Chondrocyte (in vitro differentiated cells): ENCODE measurements at regions not wholly inside any gene's neighbourhood (a gene's known extent, or its start where the extent isn't known, plus 50 kb on each side); places are given as distances from the start of the nearest gene placed in this dataset.
A peak's percentile ranks its signal among the peaks of the same experiment; 100 is the strongest.

Source experiments
- DNase-seq: peaks from one replicate; pipeline ENCODE4 v3.0.0; 2021; ENCODE audit warnings: mixed read lengths, low spot score
- H3K27ac Mint-ChIP-seq: one replicate; pipeline ENCODE4 v1.8.0; 2021; ENCODE audit warnings: mild to moderate bottlenecking, moderate library complexity, mixed read lengths; ENCODE audit not compliant: unreplicated experiment
- H3K27me3 Mint-ChIP-seq: 2 replicates; pipeline ENCODE4 v1.8.0; 2021; ENCODE audit warnings: low read depth, mixed read lengths
- H3K36me3 Mint-ChIP-seq: 2 replicates; pipeline ENCODE4 v1.8.0; 2021; ENCODE audit warnings: low read depth, mixed read lengths
- H3K4me1 Mint-ChIP-seq: 2 replicates; pipeline ENCODE4 v1.8.0; 2021; ENCODE audit warnings: low read depth, mild to moderate bottlenecking, mixed read lengths
- H3K4me3 Mint-ChIP-seq: one replicate; pipeline ENCODE4 v1.8.0; 2021; ENCODE audit warnings: mild to moderate bottlenecking, moderate library complexity, mixed read lengths; ENCODE audit not compliant: unreplicated experiment
- H3K9me3 Mint-ChIP-seq: 2 replicates; pipeline ENCODE4 v1.8.0; 2021; ENCODE audit warnings: low read depth, mixed read lengths
- CTCF ChIP-seq: fragments of 200-600 bp; sonication (generic); IDR thresholded peaks from 2 replicates; pipeline ENCODE4 v1.5.0; 2021; ENCODE audit warnings: antibody characterized with exemption, mild to moderate bottlenecking, moderate library complexity

GRCh38 chr4:123125477-123125876 lies 203.1 kb upstream of the NUDT6 start:
- Mint-ChIP-seq H3K27me3 (no peaks in the 10 kb centered on the region), H3K27ac (no peak overlapping the region), H3K4me1 (peaks cover 31% of the 10 kb centered on the region), H3K36me3 (no peaks in the 10 kb centered on the region), H3K4me3 (no peak overlapping the region), H3K9me3 (no peaks in the 10 kb centered on the region)
- DNase-seq, result no peak
- no peak for TF ChIP-seq CTCF

GRCh38 chr4:123127218-123127617 lies 204.8 kb upstream of the NUDT6 start:
- peak; percentile 95 for TF ChIP-seq CTCF
- no peaks in the 10 kb centered on the region for H3K36me3 Mint-ChIP-seq
- no peak overlapping the region for H3K27ac Mint-ChIP-seq
- no peaks in the 10 kb centered on the region for H3K27me3 Mint-ChIP-seq
- H3K4me3 Mint-ChIP-seq, result no peak overlapping the region
- H3K9me3 Mint-ChIP-seq, result no peaks in the 10 kb centered on the region
- peaks cover 21% of the 10 kb centered on the region for H3K4me1 Mint-ChIP-seq
- no peak for DNase-seq

GRCh38 chr4:123127875-123128274 lies 205.5 kb upstream of the NUDT6 start:
- Mint-ChIP-seq H3K36me3 (no peaks in the 10 kb centered on the region), H3K4me1 (peaks cover 21% of the 10 kb centered on the region), H3K27me3 (no peaks in the 10 kb centered on the region), H3K27ac (peak overlapping the region; percentile 85), H3K4me3 (no peak overlapping the region), H3K9me3 (no peaks in the 10 kb centered on the region)
- TF ChIP-seq CTCF, result no peak
- no peak for DNase-seq

- H3K9me3 Mint-ChIP-seq, result peaks cover 6% of the 10 kb centered on the region
- H3K27me3 Mint-ChIP-seq, result no peaks in the 10 kb centered on the region
- H3K4me1 Mint-ChIP-seq, result peaks cover 8% of the 10 kb centered on the region
- no peak overlapping the region for H3K4me3 Mint-ChIP-seq
- no peak for TF ChIP-seq CTCF
- H3K36me3 Mint-ChIP-seq, result no peaks in the 10 kb centered on the region
- no peak overlapping the region for H3K27ac Mint-ChIP-seq
- no peak for DNase-seq
Measured at GRCh38 chr4:123133397-123134050, 211.1 kb upstream of the NUDT6 start.

- Mint-ChIP-seq H3K27me3 (no peaks in the 10 kb centered on the region), H3K4me3 (no peak overlapping the region), H3K36me3 (no peaks in the 10 kb centered on the region), H3K9me3 (no peaks in the 10 kb centered on the region), H3K27ac (no peak overlapping the region), H3K4me1 (no peaks in the 10 kb centered on the region)
- no peak for TF ChIP-seq CTCF
- no peak for DNase-seq
Measured at GRCh38 chr4:123144616-123145015, 222.2 kb upstream of the NUDT6 start.
